GM12878 (cell line): ENCODE measurements at regions not wholly inside any gene's neighbourhood (a gene's known extent, or its start where the extent isn't known, plus 50 kb on each side); places are given as distances from the start of the nearest gene placed in this dataset.

ENCODE experiments used
- ATAC-seq: fragments of 200-7000 bp; cut with Tn5 transposase; 3 replicates; pipeline ENCODE4 v1.9.1; 2020; ENCODE audit warnings: mild to moderate bottlenecking, moderate library complexity
- BruUV-seq: library from RNA; stranded (reverse); fragments of 400-500 nt; replicated peaks from 2 replicates; lab custom pipeline; 2021; lab: Mats Ljungman, UMichigan
- CTCF ChIA-PET: fragments of 300-600 bp; sonication (Branson Sonifier 250); formaldehyde crosslinking; extraction: SDS; loops from one replicate; lab custom pipeline; 2021; ENCODE audit warnings: inconsistent platforms; lab: Yijun Ruan, JAX
- POLR2A ChIA-PET: fragments of 350-600 bp; formaldehyde crosslinking; extraction: SDS; loops from one replicate; lab custom pipeline; 2021; ENCODE audit warnings: inconsistent platforms; lab: Charles Lee
- RAD21 ChIA-PET: fragments of 300-600 bp; sonication (Branson Sonifier 250); formaldehyde crosslinking; loops from one replicate; lab custom pipeline; 2023; ENCODE audit warnings: antibody characterized with exemption; ENCODE audit not compliant: unreplicated experiment; lab: Charles Lee
- SMC1A ChIA-PET: fragments of 300-600 bp; sonication (Branson Sonifier 250); formaldehyde crosslinking; loops from one replicate; lab custom pipeline; 2023; ENCODE audit not compliant: unreplicated experiment, uncharacterized antibody; lab: Charles Lee
- DNase-seq: peaks from one replicate; pipeline ENCODE4 v3.0.0-alpha.2; 2011; ENCODE audit warnings: low read depth, low spot score
- FAIRE-seq: peaks from 3 replicates; lab custom pipeline; 2011; peaks lifted over from hg19 to GRCh38; lab: Jason Lieb, UNC
- H2AFZ ChIP-seq: 2 replicates; pipeline ENCODE4 v1.6.0; 2011; ENCODE audit warnings: low read depth, low read length, control low read depth; ENCODE audit not compliant: control insufficient read depth
- H3K27ac ChIP-seq: 2 replicates; pipeline ENCODE4 v1.5.1; 2011; ENCODE audit warnings: control low read depth; ENCODE audit not compliant: control insufficient read depth, insufficient read depth
- H3K27me3 ChIP-seq, 2 experiments: replicated peaks in 1 of 2; 2 replicates each; pipeline versions ENCODE4 v1.6.0 to v1.6.1; 2011; ENCODE audit warnings: low read length in 1 of 2; ENCODE audit not compliant: control insufficient read depth in 2 of 2, insufficient read depth in 2 of 2
- H3K36me3 ChIP-seq, 2 experiments: 2 replicates each; pipeline ENCODE4 v1.5.1; 2011; ENCODE audit warnings: low read length in 1 of 2; ENCODE audit not compliant: control insufficient read depth in 2 of 2, insufficient read depth in 2 of 2
- H3K4me1 ChIP-seq: 2 replicates; pipeline ENCODE4 v1.6.1; 2011; ENCODE audit warnings: mild to moderate bottlenecking, low read length, moderate library complexity, mixed read lengths; ENCODE audit not compliant: control insufficient read depth, insufficient read depth
- H3K4me2 ChIP-seq: 2 replicates; pipeline ENCODE4 v1.6.0; 2011; ENCODE audit warnings: control low read depth; ENCODE audit not compliant: control insufficient read depth, insufficient read depth
- H3K4me3 ChIP-seq: fragments of 200-600 bp; sonication (generic); 2 replicates; pipeline ENCODE4 v1.5.1; 2016
- H3K79me2 ChIP-seq: 2 replicates; pipeline ENCODE4 v1.6.0; 2011; ENCODE audit warnings: low read length; ENCODE audit not compliant: control insufficient read depth, insufficient read depth
- H3K9ac ChIP-seq: 2 replicates; pipeline ENCODE4 v1.8.0; 2011; ENCODE audit warnings: low read length, control low read depth, mixed read lengths; ENCODE audit not compliant: control insufficient read depth, insufficient read depth
- H3K9me3 ChIP-seq: replicated peaks from 3 replicates; pipeline ENCODE4 v1.5.1; 2011; ENCODE audit warnings: mild to moderate bottlenecking, low read length; ENCODE audit not compliant: control insufficient read depth, insufficient read depth
- H4K20me1 ChIP-seq: 2 replicates; pipeline ENCODE4 v1.6.0; 2011; ENCODE audit not compliant: control insufficient read depth, insufficient read depth
- ASH2L ChIP-seq: fragments of 300-600, 200-600 bp; sonication (generic); IDR thresholded peaks from 2 replicates; pipeline ENCODE4 v1.6.1; 2017; ENCODE audit warnings: low read depth, mild to moderate bottlenecking, borderline replicate concordance
- CEBPB ChIP-seq, 2 experiments: fragments of 150-350 bp in 1 of 2; IDR thresholded peaks; 2 replicates each; pipeline ENCODE4 v1.6.1; 2012 to 2014; ENCODE audit warnings: low read depth in 2 of 2, low read length in 2 of 2, borderline replicate concordance in 1 of 2, inconsistent platforms in 1 of 2
- MEF2A ChIP-seq: IDR thresholded peaks from 2 replicates; pipeline ENCODE4 v1.6.1; 2011; ENCODE audit warnings: low read depth, mild to moderate bottlenecking, low read length, moderate library complexity; ENCODE audit not compliant: insufficient read depth
- MEF2B ChIP-seq: fragments of 450-650 bp; IDR thresholded peaks from 2 replicates; pipeline ENCODE4 v1.6.1; 2018; ENCODE audit warnings: mild to moderate bottlenecking, moderate library complexity; ENCODE audit not compliant: partially characterized antibody, poor library complexity, severe bottlenecking
- POU2F2 ChIP-seq: IDR thresholded peaks from 3 replicates; pipeline ENCODE4 v1.6.1; 2011; ENCODE audit warnings: low read depth, mild to moderate bottlenecking, low read length, borderline replicate concordance
- SREBF2 ChIP-seq: IDR thresholded peaks from 2 replicates; pipeline ENCODE4 v1.6.1; 2012; ENCODE audit warnings: mild to moderate bottlenecking, low read length
- USF1 ChIP-seq: IDR thresholded peaks from 2 replicates; pipeline ENCODE4 v1.6.1; 2011; ENCODE audit warnings: borderline replicate concordance, low read depth, mild to moderate bottlenecking, moderate library complexity, mixed read lengths, low read length; ENCODE audit not compliant: insufficient read depth; ENCODE audit errors: extremely low read length
- ZNF622 ChIP-seq: fragments of 450-650 bp; IDR thresholded peaks from 2 replicates; pipeline ENCODE4 v1.6.1; 2017; ENCODE audit warnings: mild to moderate bottlenecking, inconsistent platforms
- WGBS: methylation state at CpG from one replicate; pipeline ENCODE4 v1.1.6; 2016; ENCODE audit warnings: low lambda C conversion rate; ENCODE audit not compliant: insufficient replicate concordance, insufficient coverage; ENCODE audit errors: missing lambda C conversion rate; 5-methylcytosine and 5-hydroxymethylcytosine counted together
- in situ Hi-C: fragments of 300-500 bp; cut with MboI; formaldehyde crosslinking; loops from 9 replicates; pipeline ENCODE4 v1.14.3; 2018; ENCODE audit warnings: mixed read lengths
- intact Hi-C: fragments of 100-400 bp; cut with micrococcal nuclease; formaldehyde crosslinking; loops from one replicate; pipeline ENCODE4 v1.14.2; 2022; ENCODE audit not compliant: unreplicated experiment
- TF ChIP-seq, protein P1 (sequence below): fragments of 450-650 bp; conservative IDR thresholded peaks from 2 replicates; pipeline ENCODE4 v1.6.1; 2017; ENCODE audit warnings: mild to moderate bottlenecking, moderate library complexity

GRCh38 chr3:176795891-176796290 lies 401.4 kb downstream of the TBL1XR1 start (continued):
- TF ChIP-seq USF1 (no peak), POU2F2 (no peak), MEF2A (no peak)

GRCh38 chr3:176794406-176794805 lies 402.9 kb downstream of the TBL1XR1 start:
- CTCF ChIA-PET, result no interaction called here
- Histone ChIP-seq H3K4me3 (no peak overlapping the region), H3K9me3 (no peaks in the 10 kb centered on the region), H3K9ac (no peak overlapping the region), H2AFZ (no peak overlapping the region), H3K4me1 (no peaks in the 10 kb centered on the region), H3K79me2 (no peaks in the 10 kb centered on the region), H3K36me3 (no peaks in the 10 kb centered on the region), H3K4me2 (no peak overlapping the region), H3K27ac (no peak overlapping the region), H3K27me3 (no peaks in the 10 kb centered on the region), H4K20me1 (no peaks in the 10 kb centered on the region)
- ATAC-seq, result no peak
- intact Hi-C loops (no loop called here), in situ Hi-C loops (no loop called here)
- SMC1A ChIA-PET, result no interaction called here
- POLR2A ChIA-PET, result no interaction called here
- no peak for DNase-seq
- no peak for TF ChIP-seq ASH2L
- no peak for TF ChIP-seq ZNF622
- TF ChIP-seq, protein P1, sequence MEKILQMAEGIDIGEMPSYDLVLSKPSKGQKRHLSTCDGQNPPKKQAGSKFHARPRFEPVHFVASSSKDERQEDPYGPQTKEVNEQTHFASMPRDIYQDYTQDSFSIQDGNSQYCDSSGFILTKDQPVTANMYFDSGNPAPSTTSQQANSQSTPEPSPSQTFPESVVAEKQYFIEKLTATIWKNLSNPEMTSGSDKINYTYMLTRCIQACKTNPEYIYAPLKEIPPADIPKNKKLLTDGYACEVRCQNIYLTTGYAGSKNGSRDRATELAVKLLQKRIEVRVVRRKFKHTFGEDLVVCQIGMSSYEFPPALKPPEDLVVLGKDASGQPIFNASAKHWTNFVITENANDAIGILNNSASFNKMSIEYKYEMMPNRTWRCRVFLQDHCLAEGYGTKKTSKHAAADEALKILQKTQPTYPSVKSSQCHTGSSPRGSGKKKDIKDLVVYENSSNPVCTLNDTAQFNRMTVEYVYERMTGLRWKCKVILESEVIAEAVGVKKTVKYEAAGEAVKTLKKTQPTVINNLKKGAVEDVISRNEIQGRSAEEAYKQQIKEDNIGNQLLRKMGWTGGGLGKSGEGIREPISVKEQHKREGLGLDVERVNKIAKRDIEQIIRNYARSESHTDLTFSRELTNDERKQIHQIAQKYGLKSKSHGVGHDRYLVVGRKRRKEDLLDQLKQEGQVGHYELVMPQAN, result no peak
- no peak for TF ChIP-seq SREBF2
- no peak for TF ChIP-seq MEF2B
- no peak for TF ChIP-seq CEBPB (IDR thresholded peaks at IDR 0.05; ENCODE audit: borderline replicate concordance in 1 of 2, low read depth in 2 of 2, low read length in 2 of 2)
- RAD21 ChIA-PET, result no interaction called here
- WGBS, result 0% methylated on average over 3 of the region's 3 CpGs
- no TSS peak for BruUV-seq
- no peak for FAIRE-seq
